ENCODE measurements at regions not wholly inside any gene's neighbourhood (a gene's known extent, or its start where the extent isn't known, plus 50 kb on each side); places are given as distances from the start of the nearest gene placed in this dataset.

- Histone ChIP-seq H3K27ac (no peak overlapping the region), H3K9me2 (ENCODE audit: insufficient read depth) (no peaks in the 10 kb centered on the region), H3F3A (ENCODE audit: insufficient read depth, low read depth) (no peaks in the 10 kb centered on the region), H3K4me2 (no peak overlapping the region), H3K9me3 (ENCODE audit: insufficient read depth, low read depth) (no peaks in the 10 kb centered on the region), H2AFZ (no peak overlapping the region), H3K27me3 (ENCODE audit: insufficient read depth, low read depth) (peaks cover 95% of the 10 kb centered on the region), H3K79me2 (ENCODE audit: low read depth) (no peaks in the 10 kb centered on the region), H4K20me1 (ENCODE audit: insufficient read depth) (0 out of 2 replicates have a peak, but pooled peaks cover 4% of the 10 kb centered on the region), H3K36me3 (ENCODE audit: low read depth) (no peaks in the 10 kb centered on the region), H3K4me1 (replicated peaks; ENCODE audit: insufficient read depth) (no peaks in the 10 kb centered on the region), H3K4me3 (no peak overlapping the region)
- intact Hi-C loops (cut with micrococcal nuclease; ENCODE audit: unreplicated experiment) = no loop called here
- ChIA-PET POLR2A (ENCODE audit: unreplicated experiment) (no interaction called here), CTCF (interaction anchor here (0.6 kb wide), 1 partner anchor 68 kb away, joined by 7 read pairs; no protein-coding TSS in a partner anchor)
- TF ChIP-seq CTCF (conservative IDR thresholded peaks at IDR 0.05) (no peak), EZH2 (IDR thresholded peaks at IDR 0.05; ENCODE audit: low read depth) (no peak)
- no TSS peak for BruUV-seq (replicated peaks)
- DNase-seq = no peak
These were observed 300.0 kb downstream of the RRAGC start for GRCh38 chr1:38559446-38560165.

- Histone ChIP-seq H3K27ac (no peak overlapping the region), H3K4me1 (replicated peaks; ENCODE audit: insufficient read depth) (no peaks in the 10 kb centered on the region), H2AFZ (no peak overlapping the region), H3K9me3 (ENCODE audit: insufficient read depth, low read depth) (no peaks in the 10 kb centered on the region), H3K36me3 (ENCODE audit: low read depth) (no peaks in the 10 kb centered on the region), H4K20me1 (ENCODE audit: insufficient read depth) (0 out of 2 replicates have a peak, but pooled peaks cover 4% of the 10 kb centered on the region), H3K4me3 (no peak overlapping the region), H3F3A (ENCODE audit: insufficient read depth, low read depth) (no peaks in the 10 kb centered on the region), H3K9me2 (ENCODE audit: insufficient read depth) (no peaks in the 10 kb centered on the region), H3K79me2 (ENCODE audit: low read depth) (no peaks in the 10 kb centered on the region), H3K4me2 (no peak overlapping the region), H3K27me3 (ENCODE audit: insufficient read depth, low read depth) (peaks cover 94% of the 10 kb centered on the region)
- no TSS peak for BruUV-seq (replicated peaks)
- TF ChIP-seq CTCF (conservative IDR thresholded peaks at IDR 0.05) = no peak
- no peak for TF ChIP-seq EZH2 (IDR thresholded peaks at IDR 0.05; ENCODE audit: low read depth)
- ChIA-PET POLR2A (ENCODE audit: unreplicated experiment) (no interaction called here), CTCF (no interaction called here)
- no peak for DNase-seq
- intact Hi-C loops (cut with micrococcal nuclease; ENCODE audit: unreplicated experiment) = no loop called here
These were observed 300.8 kb downstream of the RRAGC start for GRCh38 chr1:38558500-38559445.

DNA sequence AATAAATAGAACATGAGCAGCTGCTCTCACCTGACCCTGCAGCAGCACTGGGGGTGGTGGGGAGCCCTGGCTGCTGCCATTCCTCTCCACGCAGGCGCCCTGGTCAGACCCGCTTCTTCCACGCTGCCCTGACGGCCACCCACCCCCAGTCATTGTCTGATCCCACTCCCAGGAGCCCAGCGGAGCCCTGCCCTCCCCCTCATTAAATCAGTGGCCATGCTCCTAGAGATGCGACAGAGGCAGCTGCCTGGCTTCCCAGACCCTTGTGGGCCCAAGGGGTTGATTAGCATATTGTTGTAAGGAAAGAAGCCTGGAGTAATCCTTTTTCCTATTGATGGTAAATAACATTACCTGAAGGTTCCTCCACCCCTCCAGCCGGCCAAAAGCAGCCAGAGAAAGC is 301.5 kb downstream of the RRAGC start:
- Histone ChIP-seq H3F3A (ENCODE audit: insufficient read depth, low read depth) (no peaks in the 10 kb centered on the region), H3K79me2 (ENCODE audit: low read depth) (no peaks in the 10 kb centered on the region), H2AFZ (no peak overlapping the region), H4K20me1 (ENCODE audit: insufficient read depth) (0 out of 2 replicates have a peak, but pooled peaks cover 4% of the 10 kb centered on the region), H3K9me2 (ENCODE audit: insufficient read depth) (no peaks in the 10 kb centered on the region), H3K4me1 (replicated peaks; ENCODE audit: insufficient read depth) (no peaks in the 10 kb centered on the region), H3K4me3 (no peak overlapping the region), H3K27me3 (ENCODE audit: insufficient read depth, low read depth) (peaks cover 94% of the 10 kb centered on the region), H3K4me2 (no peak overlapping the region), H3K27ac (no peak overlapping the region), H3K9me3 (ENCODE audit: insufficient read depth, low read depth) (no peaks in the 10 kb centered on the region), H3K36me3 (ENCODE audit: low read depth) (no peaks in the 10 kb centered on the region)
- ChIA-PET POLR2A (ENCODE audit: unreplicated experiment) (no interaction called here), CTCF (no interaction called here)
- TF ChIP-seq EZH2 (IDR thresholded peaks at IDR 0.05; ENCODE audit: low read depth) (no peak), CTCF (conservative IDR thresholded peaks at IDR 0.05) (no peak)
- intact Hi-C loops (cut with micrococcal nuclease; ENCODE audit: unreplicated experiment) = no loop called here
- BruUV-seq (replicated peaks) = no TSS peak
- no peak for DNase-seq

All from PC-9 (cell line).